Keratinocyte (primary cell): ENCODE measurements at regions not wholly inside any gene's neighbourhood (a gene's known extent, or its start where the extent isn't known, plus 50 kb on each side); places are given as distances from the start of the nearest gene placed in this dataset.

Experiments
- EZH2 ChIP-seq: IDR thresholded peaks from one replicate; pipeline ENCODE4 v1.6.1; 2012; ENCODE audit warnings: inconsistent platforms, mild to moderate bottlenecking, low read length, moderate library complexity
- TF ChIP-seq, protein P1 (sequence below), 3 experiments: IDR thresholded peaks in 1 of 3; conservative IDR thresholded peaks in 1 of 3; optimal IDR thresholded peaks in 1 of 3; 2 replicates in 2 of 3; 3 replicates in 1 of 3; pipeline versions ENCODE3 to v1.5.1; 2011; ENCODE audit warnings: low read length in 3 of 3, mild to moderate bottlenecking in 3 of 3, moderate library complexity in 2 of 3, control low read depth in 1 of 3, inconsistent platforms in 1 of 3; ENCODE audit not compliant: insufficient read depth in 2 of 3; ENCODE audit errors: extremely low read depth in 1 of 3

GRCh38 chr10:111459967-111460366 lies 383.1 kb downstream of the ADRA2A start:
- TF ChIP-seq EZH2 = no peak
- TF ChIP-seq, protein P1, sequence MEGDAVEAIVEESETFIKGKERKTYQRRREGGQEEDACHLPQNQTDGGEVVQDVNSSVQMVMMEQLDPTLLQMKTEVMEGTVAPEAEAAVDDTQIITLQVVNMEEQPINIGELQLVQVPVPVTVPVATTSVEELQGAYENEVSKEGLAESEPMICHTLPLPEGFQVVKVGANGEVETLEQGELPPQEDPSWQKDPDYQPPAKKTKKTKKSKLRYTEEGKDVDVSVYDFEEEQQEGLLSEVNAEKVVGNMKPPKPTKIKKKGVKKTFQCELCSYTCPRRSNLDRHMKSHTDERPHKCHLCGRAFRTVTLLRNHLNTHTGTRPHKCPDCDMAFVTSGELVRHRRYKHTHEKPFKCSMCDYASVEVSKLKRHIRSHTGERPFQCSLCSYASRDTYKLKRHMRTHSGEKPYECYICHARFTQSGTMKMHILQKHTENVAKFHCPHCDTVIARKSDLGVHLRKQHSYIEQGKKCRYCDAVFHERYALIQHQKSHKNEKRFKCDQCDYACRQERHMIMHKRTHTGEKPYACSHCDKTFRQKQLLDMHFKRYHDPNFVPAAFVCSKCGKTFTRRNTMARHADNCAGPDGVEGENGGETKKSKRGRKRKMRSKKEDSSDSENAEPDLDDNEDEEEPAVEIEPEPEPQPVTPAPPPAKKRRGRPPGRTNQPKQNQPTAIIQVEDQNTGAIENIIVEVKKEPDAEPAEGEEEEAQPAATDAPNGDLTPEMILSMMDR (optimal IDR thresholded peaks at IDR 0.05 in 1 of 3, IDR thresholded peaks at IDR 0.05 in 1 of 3, conservative IDR thresholded peaks at IDR 0.05 in 1 of 3; ENCODE audit: extremely low read depth in 1 of 3, insufficient read depth in 2 of 3, low read length in 3 of 3) = no peak
